Tibial nerve (tissue), 4 donors: ENCODE measurements at regions not wholly inside any gene's neighbourhood (a gene's known extent, or its start where the extent isn't known, plus 50 kb on each side); places are given as distances from the start of the nearest gene placed in this dataset.

Experiments used
- DNase-seq, 2 donors: peaks; one replicate each; pipeline ENCODE4 v3.0.0-alpha.2; 2019; ENCODE audit warnings: low spot score in 2 of 2
- H3K27ac ChIP-seq, 4 donors: fragments of 200-600 bp; sonication (generic) in 3 of 4; one replicate each; pipeline ENCODE4 v1.5.1; 2017 to 2019; ENCODE audit warnings: mild to moderate bottlenecking in 1 of 4
- H3K27me3 ChIP-seq, 2 donors: fragments of 200-600 bp; sonication (generic) in 1 of 2; one replicate each; pipeline versions ENCODE4 v1.5.1 to v1.6.0; 2017 to 2019
- H3K36me3 ChIP-seq, 3 donors: fragments of 200-600 bp; sonication (generic); one replicate each; pipeline ENCODE4 v1.5.1; 2018 to 2019
- H3K4me1 ChIP-seq, 4 donors: fragments of 200-600 bp; sonication (generic) in 3 of 4; one replicate each; pipeline ENCODE4 v1.5.1; 2017 to 2019
- H3K4me3 ChIP-seq, 4 donors: fragments of 200-600 bp; sonication (generic) in 3 of 4; one replicate each; pipeline ENCODE4 v1.5.1; 2017 to 2019; ENCODE audit warnings: mild to moderate bottlenecking in 1 of 4, moderate library complexity in 1 of 4
- H3K9me3 ChIP-seq, 4 donors: fragments of 200-600 bp; sonication (generic) in 3 of 4; one replicate each; pipeline ENCODE4 v1.5.1; 2017 to 2019
- CTCF ChIP-seq, 5 experiments: fragments of 200-600 bp in 3 of 5; fragments of 450-650 bp in 2 of 5; sonication (generic) in 3 of 5; IDR thresholded peaks; one replicate each; pipeline ENCODE4 v1.5.1; 2016 to 2019; ENCODE audit warnings: antibody characterized with exemption in 5 of 5, mild to moderate bottlenecking in 3 of 5, moderate library complexity in 2 of 5
- EP300 ChIP-seq, 2 donors: sonication (generic); formaldehyde crosslinking; IDR thresholded peaks; one replicate each; pipeline ENCODE4 v1.6.1; 2017; ENCODE audit warnings: antibody characterized with exemption in 2 of 2, mild to moderate bottlenecking in 1 of 2
- POLR2A ChIP-seq, 2 donors: fragments of 450-650 bp; IDR thresholded peaks; one replicate each; pipeline ENCODE4 v1.6.1; 2017; ENCODE audit warnings: antibody characterized with exemption in 2 of 2, mild to moderate bottlenecking in 2 of 2, moderate library complexity in 2 of 2
- WGBS, 2 donors: methylation state at CpG; one replicate each; pipeline ENCODE4 v1.1.5; 2018; 5-methylcytosine and 5-hydroxymethylcytosine counted together

GRCh38 chr10:88178758-88179157 is 315.3 kb downstream of the PTEN start:
- H3K27ac ChIP-seq = no peak overlapping the region

GRCh38 chr10:88179831-88180230 is 316.4 kb downstream of the PTEN start:
- H3K9me3 ChIP-seq = peaks cover 0 to 13% (median 3%) of the 10 kb centered on the region in 4 donors
- no peaks in the 10 kb centered on the region for H3K36me3 ChIP-seq
- no peak overlapping the region for H3K4me3 ChIP-seq
- no peaks in the 10 kb centered on the region for H3K27me3 ChIP-seq
- WGBS, 2 donors = 80 to 82% methylated on average over 3 of the region's 3 CpGs
- TF ChIP-seq EP300 (IDR thresholded peaks at IDR 0.05) (no peak), POLR2A (IDR thresholded peaks at IDR 0.05) (no peak), CTCF (IDR thresholded peaks at IDR 0.05) (no peak)
- H3K27ac ChIP-seq = no peak overlapping the region
- no peaks in the 10 kb centered on the region for H3K4me1 ChIP-seq
- no peak for DNase-seq

More at GRCh38 chr10:88178758-88179157, 315.3 kb downstream of the PTEN start:
- H3K9me3 ChIP-seq = peaks cover 0 to 22% (median 6%) of the 10 kb centered on the region in 4 donors
- H3K36me3 ChIP-seq = no peaks in the 10 kb centered on the region
- no peak overlapping the region for H3K4me3 ChIP-seq
- DNase-seq = no peak
- no peak for TF ChIP-seq CTCF (IDR thresholded peaks at IDR 0.05)
- no peak for TF ChIP-seq EP300 (IDR thresholded peaks at IDR 0.05)
- H3K27me3 ChIP-seq = no peaks in the 10 kb centered on the region
- no peaks in the 10 kb centered on the region for H3K4me1 ChIP-seq

- Histone ChIP-seq H3K9me3 (peaks cover 0 to 8% (median 0%) of the 10 kb centered on the region in 4 donors), H3K4me3 (no peak overlapping the region), H3K4me1 (no peaks in the 10 kb centered on the region), H3K36me3 (no peaks in the 10 kb centered on the region), H3K27me3 (no peaks in the 10 kb centered on the region), H3K27ac (no peak overlapping the region)
- no peak for DNase-seq
- TF ChIP-seq CTCF (IDR thresholded peaks at IDR 0.05) = no peak
- no peak for TF ChIP-seq POLR2A (IDR thresholded peaks at IDR 0.05)
- TF ChIP-seq EP300 (IDR thresholded peaks at IDR 0.05) = no peak
- WGBS, 2 donors = 56 to 62% methylated on average over 3 of the region's 3 CpGs
Observed at GRCh38 chr10:88181902-88182600, 318.6 kb downstream of the PTEN start.

- H3K4me3 ChIP-seq = no peak overlapping the region
- TF ChIP-seq EP300 (IDR thresholded peaks at IDR 0.05) = no peak
- no peak overlapping the region for H3K27ac ChIP-seq
- H3K36me3 ChIP-seq = no peaks in the 10 kb centered on the region
- peaks cover 0 to 2% (median 0%) of the 10 kb centered on the region in 4 donors for H3K9me3 ChIP-seq
- no peaks in the 10 kb centered on the region for H3K27me3 ChIP-seq
- DNase-seq = no peak
- H3K4me1 ChIP-seq = no peaks in the 10 kb centered on the region
Observed at GRCh38 chr10:88182601-88182930, 319.1 kb downstream of the PTEN start.

GRCh38 chr10:88184543-88185297 is 321.3 kb downstream of the PTEN start:
- H3K4me3 ChIP-seq = no peak overlapping the region
- H3K9me3 ChIP-seq = no peaks in the 10 kb centered on the region
- H3K36me3 ChIP-seq = no peaks in the 10 kb centered on the region
- WGBS, 2 donors = 90 to 96% methylated on average over 3 of the region's 3 CpGs
- H3K4me1 ChIP-seq = no peaks in the 10 kb centered on the region
- no peaks in the 10 kb centered on the region for H3K27me3 ChIP-seq
- TF ChIP-seq POLR2A (IDR thresholded peaks at IDR 0.05) (no peak), EP300 (IDR thresholded peaks at IDR 0.05) (no peak), CTCF (IDR thresholded peaks at IDR 0.05) (no peak)
- DNase-seq = no peak
- H3K27ac ChIP-seq = no peak overlapping the region
